HepG2 (cell line): ENCODE measurements at regions not wholly inside any gene's neighbourhood (a gene's known extent, or its start where the extent isn't known, plus 50 kb on each side); places are given as distances from the start of the nearest gene placed in this dataset.

Source experiments
- ATAC-seq: fragments of 200-7000 bp; cut with Tn5 transposase; 3 replicates; pipeline ENCODE4 v1.9.1; 2020; ENCODE audit warnings: mild to moderate bottlenecking, moderate library complexity
- BruUV-seq: library from RNA; stranded (reverse); fragments of 400-500 nt; replicated peaks from 2 replicates; lab custom pipeline; 2021; lab: Mats Ljungman, UMichigan
- CTCF ChIA-PET: fragments of 300-600 bp; formaldehyde crosslinking; extraction: SDS; loops from one replicate; lab custom pipeline; 2021; ENCODE audit warnings: low total read pairs, inconsistent platforms, low intra/inter-chr PET ratio; lab: Yijun Ruan, JAX
- POLR2A ChIA-PET: fragments of 350-600 bp; sonication (Branson Sonifier 250); formaldehyde crosslinking; loops from one replicate; lab custom pipeline; 2020; ENCODE audit warnings: antibody characterized with exemption, inconsistent platforms; lab: Yijun Ruan, JAX
- DNase-seq: peaks from one replicate; pipeline ENCODE4 v3.0.0-alpha.2; 2015; ENCODE audit warnings: low spot score
- FAIRE-seq: peaks from 3 replicates; lab custom pipeline; 2011; peaks lifted over from hg19 to GRCh38; lab: Jason Lieb, UNC
- H2AFZ ChIP-seq: one replicate; pipeline ENCODE4 v1.6.1; 2011; ENCODE audit warnings: low read length, inconsistent platforms
- H3K27ac ChIP-seq: fragments of 300-600 bp; 3 replicates; pipeline ENCODE4 v1.8.0; 2011; ENCODE audit warnings: mixed run types, mild to moderate bottlenecking, mixed read lengths, low read length, inconsistent platforms; ENCODE audit not compliant: insufficient read depth; ENCODE audit errors: extremely low read length
- H3K27me3 ChIP-seq, 2 experiments: fragments of 200-600 bp in 1 of 2; 2 replicates in 1 of 2; 3 replicates in 1 of 2; pipeline versions ENCODE4 v1.6.0 to v1.8.0; 2011; ENCODE audit warnings: low read length in 2 of 2, mild to moderate bottlenecking in 2 of 2, moderate library complexity in 2 of 2, inconsistent platforms in 1 of 2; ENCODE audit not compliant: insufficient read depth in 2 of 2, control insufficient read depth in 1 of 2
- H3K36me3 ChIP-seq, 2 experiments: fragments of 200-600 bp in 1 of 2; replicated peaks in 1 of 2; 2 replicates in 1 of 2; 3 replicates in 1 of 2; pipeline versions ENCODE4 v1.5.1 to v1.8.0; 2011; ENCODE audit warnings: low read length in 2 of 2, inconsistent platforms in 1 of 2; ENCODE audit not compliant: insufficient read depth in 2 of 2, control insufficient read depth in 1 of 2
- H3K4me1 ChIP-seq: 2 replicates; pipeline ENCODE4 v1.5.1; 2012; ENCODE audit warnings: low read length, inconsistent platforms; ENCODE audit not compliant: insufficient read depth
- H3K4me2 ChIP-seq: 2 replicates; pipeline ENCODE4 v1.6.0; 2011; ENCODE audit warnings: low read depth, low read length, inconsistent platforms
- H3K4me3 ChIP-seq, 3 experiments: fragments of 200-600 bp in 1 of 3; sonication (generic), shearing (Covaris generic) in 1 of 3; replicated peaks in 1 of 3; 2 replicates each; pipeline ENCODE4 v1.5.1; 2011 to 2016; ENCODE audit warnings: low read length in 3 of 3, inconsistent platforms in 2 of 3, low read depth in 2 of 3, mild to moderate bottlenecking in 2 of 3, control low read depth in 1 of 3, mixed read lengths in 1 of 3; ENCODE audit not compliant: insufficient read depth in 1 of 3
- H3K79me2 ChIP-seq: one replicate; pipeline ENCODE4 v1.6.1; 2011; ENCODE audit warnings: low read length, inconsistent platforms; ENCODE audit not compliant: insufficient read depth
- H3K9ac ChIP-seq: 2 replicates; pipeline ENCODE4 v1.6.0; 2011; ENCODE audit warnings: mild to moderate bottlenecking, low read depth, low read length, inconsistent platforms; ENCODE audit not compliant: insufficient read depth
- H3K9me3 ChIP-seq: 2 replicates; pipeline ENCODE4 v1.5.1; 2012; ENCODE audit warnings: mild to moderate bottlenecking, low read length
- H4K20me1 ChIP-seq: 2 replicates; pipeline ENCODE4 v1.6.0; 2011; ENCODE audit warnings: inconsistent platforms, mild to moderate bottlenecking, low read length, moderate library complexity; ENCODE audit not compliant: insufficient read depth
- FOSL1 ChIP-seq: sonication (generic); formaldehyde crosslinking; IDR thresholded peaks from 2 replicates; pipeline ENCODE4 v1.9.0; 2021; ENCODE audit warnings: missing genetic modification reagents, borderline replicate concordance
- FOSL2 ChIP-seq: sonication (generic); formaldehyde crosslinking; IDR thresholded peaks from 2 replicates; pipeline ENCODE4 v1.4.0; 2020; ENCODE audit warnings: missing genetic modification reagents
- FOXK1 ChIP-seq: sonication (generic); formaldehyde crosslinking; IDR thresholded peaks from 2 replicates; pipeline ENCODE4 v1.4.0; 2020; ENCODE audit warnings: low read depth, missing genetic modification reagents, borderline replicate concordance
- GATAD1 ChIP-seq: IDR thresholded peaks from 2 replicates; pipeline ENCODE4 v1.6.1; 2016; ENCODE audit warnings: missing genetic modification reagents, missing compliant biosample characterization
- GTF2F1 ChIP-seq: fragments of 150-350 bp; IDR thresholded peaks from 2 replicates; pipeline ENCODE4 v1.6.1; 2014; ENCODE audit warnings: low read length
- HNF4A ChIP-seq: sonication (generic); formaldehyde crosslinking; IDR thresholded peaks from 2 replicates; pipeline ENCODE4 v1.4.0; 2020; ENCODE audit warnings: missing genetic modification reagents
- HNRNPLL ChIP-seq: fragments of 200-400 bp; formaldehyde crosslinking; IDR thresholded peaks from 2 replicates; pipeline ENCODE4 v1.6.1; 2017; ENCODE audit warnings: mild to moderate bottlenecking, low read depth, low read length; ENCODE audit not compliant: poor library complexity, severe bottlenecking
- RNF2 ChIP-seq: fragments of 450-650 bp; conservative IDR thresholded peaks from 2 replicates; pipeline ENCODE4 v1.6.1; 2016; ENCODE audit warnings: low read depth
- SP5 ChIP-seq: IDR thresholded peaks from 2 replicates; pipeline ENCODE4 v1.6.1; 2016; ENCODE audit warnings: low read depth, borderline replicate concordance
- XRCC5 ChIP-seq: fragments of 200-400 bp; formaldehyde crosslinking; optimal IDR thresholded peaks from 2 replicates; pipeline ENCODE3; 2017; ENCODE audit warnings: mild to moderate bottlenecking, low read length
- ZFP37 ChIP-seq: sonication (generic); formaldehyde crosslinking; IDR thresholded peaks from 2 replicates; pipeline ENCODE4 v1.4.0; 2020; ENCODE audit warnings: missing genetic modification reagents, borderline replicate concordance
- ZNF839 ChIP-seq: sonication (generic); formaldehyde crosslinking; IDR thresholded peaks from 2 replicates; pipeline ENCODE4 v1.4.0; 2020; ENCODE audit warnings: missing genetic modification reagents, mild to moderate bottlenecking, borderline replicate concordance
- WGBS: methylation state at CpG from one replicate; pipeline ENCODE4 v1.1.6; 2017; ENCODE audit warnings: low lambda C conversion rate; 5-methylcytosine and 5-hydroxymethylcytosine counted together
- in situ Hi-C: cut with HindIII; loops from 2 replicates; pipeline ENCODE4 v1.10.0; 2017; ENCODE audit warnings: low pct_unique_long_range_greater_than_20kb; ENCODE audit not compliant: extremely low pct_ligation_motif_present
- intact Hi-C: fragments of 100-400 bp; cut with micrococcal nuclease; formaldehyde crosslinking; loops from one replicate; pipeline ENCODE4 v1.10.0; 2022; ENCODE audit not compliant: unreplicated experiment
- TF ChIP-seq, protein P1 (sequence below): sonication (generic); formaldehyde crosslinking; IDR thresholded peaks from 2 replicates; pipeline ENCODE4 v1.9.0; 2021; ENCODE audit warnings: missing genetic modification reagents, borderline replicate concordance
- TF ChIP-seq, protein P2 (sequence below): sonication (generic); formaldehyde crosslinking; IDR thresholded peaks from 2 replicates; pipeline ENCODE4 v1.4.0; 2020; ENCODE audit warnings: mild to moderate bottlenecking, missing genetic modification reagents
- TF ChIP-seq, protein P3 (sequence below): sonication (generic); formaldehyde crosslinking; IDR thresholded peaks from 2 replicates; pipeline ENCODE4 v1.4.0; 2020; ENCODE audit warnings: missing genetic modification reagents, mild to moderate bottlenecking, borderline replicate concordance
- TF ChIP-seq, protein P4 (sequence below): sonication (generic); formaldehyde crosslinking; IDR thresholded peaks from 2 replicates; pipeline ENCODE4 v1.5.0; 2020; ENCODE audit warnings: mild to moderate bottlenecking, missing genetic modification reagents, borderline replicate concordance

DNA sequence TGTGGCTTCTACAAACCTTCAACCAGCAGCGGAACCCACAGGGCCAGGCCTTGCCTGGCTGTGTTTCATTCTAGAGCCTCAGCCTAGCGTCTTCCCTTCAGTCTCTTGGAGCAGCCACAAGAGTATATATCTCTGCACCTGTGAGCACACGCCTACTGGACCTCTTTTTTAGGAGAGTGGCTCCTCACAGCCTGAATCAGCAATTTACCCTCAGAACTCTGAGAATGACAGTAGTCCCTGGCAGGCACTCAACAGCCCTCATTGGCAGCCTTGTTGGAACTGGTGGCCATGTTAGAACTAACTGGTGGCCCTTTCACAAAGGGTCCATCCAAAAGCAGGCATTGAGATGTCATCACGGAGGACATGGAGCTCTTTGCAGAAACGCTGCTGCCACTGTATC is 138.9 kb downstream of the BCOR start:
- FAIRE-seq (no peak), DNase-seq (no peak), ATAC-seq (no peak)
- Histone ChIP-seq H3K4me2 (peak overlapping the region; percentile 45; the same call in 1 of the 2 replicates), H3K9ac (no peak overlapping the region), H3K36me3 (no peaks in the 10 kb centered on the region), H3K27ac (no peak overlapping the region), H3K4me1 (peaks cover 64% of the 10 kb centered on the region), H3K4me3 (no peak overlapping the region), H4K20me1 (no peaks in the 10 kb centered on the region), H3K79me2 (no peaks in the 10 kb centered on the region), H3K9me3 (no peaks in the 10 kb centered on the region), H2AFZ (no peak overlapping the region), H3K27me3 (no peaks in the 10 kb centered on the region)
- 54% methylated on average over 3 of the region's 5 CpGs for WGBS
- CTCF ChIA-PET = no interaction called here
- in situ Hi-C loops (loop anchor here (10.0 kb wide), 1 partner anchor 64 kb away; no protein-coding TSS in a partner anchor), intact Hi-C loops (no loop called here)
- TF ChIP-seq GTF2F1 = no peak
- TF ChIP-seq SP5 = no peak
- no peak for TF ChIP-seq RNF2
- TF ChIP-seq, protein P1, sequence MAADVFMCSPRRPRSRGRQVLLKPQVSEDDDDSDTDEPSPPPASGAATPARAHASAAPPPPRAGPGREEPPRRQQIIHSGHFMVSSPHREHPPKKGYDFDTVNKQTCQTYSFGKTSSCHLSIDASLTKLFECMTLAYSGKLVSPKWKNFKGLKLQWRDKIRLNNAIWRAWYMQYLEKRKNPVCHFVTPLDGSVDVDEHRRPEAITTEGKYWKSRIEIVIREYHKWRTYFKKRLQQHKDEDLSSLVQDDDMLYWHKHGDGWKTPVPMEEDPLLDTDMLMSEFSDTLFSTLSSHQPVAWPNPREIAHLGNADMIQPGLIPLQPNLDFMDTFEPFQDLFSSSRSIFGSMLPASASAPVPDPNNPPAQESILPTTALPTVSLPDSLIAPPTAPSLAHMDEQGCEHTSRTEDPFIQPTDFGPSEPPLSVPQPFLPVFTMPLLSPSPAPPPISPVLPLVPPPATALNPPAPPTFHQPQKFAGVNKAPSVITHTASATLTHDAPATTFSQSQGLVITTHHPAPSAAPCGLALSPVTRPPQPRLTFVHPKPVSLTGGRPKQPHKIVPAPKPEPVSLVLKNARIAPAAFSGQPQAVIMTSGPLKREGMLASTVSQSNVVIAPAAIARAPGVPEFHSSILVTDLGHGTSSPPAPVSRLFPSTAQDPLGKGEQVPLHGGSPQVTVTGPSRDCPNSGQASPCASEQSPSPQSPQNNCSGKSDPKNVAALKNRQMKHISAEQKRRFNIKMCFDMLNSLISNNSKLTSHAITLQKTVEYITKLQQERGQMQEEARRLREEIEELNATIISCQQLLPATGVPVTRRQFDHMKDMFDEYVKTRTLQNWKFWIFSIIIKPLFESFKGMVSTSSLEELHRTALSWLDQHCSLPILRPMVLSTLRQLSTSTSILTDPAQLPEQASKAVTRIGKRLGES (CRISPR knock-in tag) = no peak
- no peak for TF ChIP-seq HNRNPLL
- TF ChIP-seq GATAD1 (CRISPR knock-in tag) = no peak
- TF ChIP-seq HNF4A (CRISPR knock-in tag) = no peak
- TF ChIP-seq ZFP37 (CRISPR knock-in tag) = no peak
- TF ChIP-seq, protein P2, sequence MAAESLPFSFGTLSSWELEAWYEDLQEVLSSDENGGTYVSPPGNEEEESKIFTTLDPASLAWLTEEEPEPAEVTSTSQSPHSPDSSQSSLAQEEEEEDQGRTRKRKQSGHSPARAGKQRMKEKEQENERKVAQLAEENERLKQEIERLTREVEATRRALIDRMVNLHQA (CRISPR knock-in tag) = no peak
- TF ChIP-seq, protein P3, sequence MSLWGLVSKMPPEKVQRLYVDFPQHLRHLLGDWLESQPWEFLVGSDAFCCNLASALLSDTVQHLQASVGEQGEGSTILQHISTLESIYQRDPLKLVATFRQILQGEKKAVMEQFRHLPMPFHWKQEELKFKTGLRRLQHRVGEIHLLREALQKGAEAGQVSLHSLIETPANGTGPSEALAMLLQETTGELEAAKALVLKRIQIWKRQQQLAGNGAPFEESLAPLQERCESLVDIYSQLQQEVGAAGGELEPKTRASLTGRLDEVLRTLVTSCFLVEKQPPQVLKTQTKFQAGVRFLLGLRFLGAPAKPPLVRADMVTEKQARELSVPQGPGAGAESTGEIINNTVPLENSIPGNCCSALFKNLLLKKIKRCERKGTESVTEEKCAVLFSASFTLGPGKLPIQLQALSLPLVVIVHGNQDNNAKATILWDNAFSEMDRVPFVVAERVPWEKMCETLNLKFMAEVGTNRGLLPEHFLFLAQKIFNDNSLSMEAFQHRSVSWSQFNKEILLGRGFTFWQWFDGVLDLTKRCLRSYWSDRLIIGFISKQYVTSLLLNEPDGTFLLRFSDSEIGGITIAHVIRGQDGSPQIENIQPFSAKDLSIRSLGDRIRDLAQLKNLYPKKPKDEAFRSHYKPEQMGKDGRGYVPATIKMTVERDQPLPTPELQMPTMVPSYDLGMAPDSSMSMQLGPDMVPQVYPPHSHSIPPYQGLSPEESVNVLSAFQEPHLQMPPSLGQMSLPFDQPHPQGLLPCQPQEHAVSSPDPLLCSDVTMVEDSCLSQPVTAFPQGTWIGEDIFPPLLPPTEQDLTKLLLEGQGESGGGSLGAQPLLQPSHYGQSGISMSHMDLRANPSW = no peak
- TF ChIP-seq FOSL1 = no peak
- no peak for TF ChIP-seq ZNF839 (CRISPR knock-in tag)
- TF ChIP-seq, protein P4, sequence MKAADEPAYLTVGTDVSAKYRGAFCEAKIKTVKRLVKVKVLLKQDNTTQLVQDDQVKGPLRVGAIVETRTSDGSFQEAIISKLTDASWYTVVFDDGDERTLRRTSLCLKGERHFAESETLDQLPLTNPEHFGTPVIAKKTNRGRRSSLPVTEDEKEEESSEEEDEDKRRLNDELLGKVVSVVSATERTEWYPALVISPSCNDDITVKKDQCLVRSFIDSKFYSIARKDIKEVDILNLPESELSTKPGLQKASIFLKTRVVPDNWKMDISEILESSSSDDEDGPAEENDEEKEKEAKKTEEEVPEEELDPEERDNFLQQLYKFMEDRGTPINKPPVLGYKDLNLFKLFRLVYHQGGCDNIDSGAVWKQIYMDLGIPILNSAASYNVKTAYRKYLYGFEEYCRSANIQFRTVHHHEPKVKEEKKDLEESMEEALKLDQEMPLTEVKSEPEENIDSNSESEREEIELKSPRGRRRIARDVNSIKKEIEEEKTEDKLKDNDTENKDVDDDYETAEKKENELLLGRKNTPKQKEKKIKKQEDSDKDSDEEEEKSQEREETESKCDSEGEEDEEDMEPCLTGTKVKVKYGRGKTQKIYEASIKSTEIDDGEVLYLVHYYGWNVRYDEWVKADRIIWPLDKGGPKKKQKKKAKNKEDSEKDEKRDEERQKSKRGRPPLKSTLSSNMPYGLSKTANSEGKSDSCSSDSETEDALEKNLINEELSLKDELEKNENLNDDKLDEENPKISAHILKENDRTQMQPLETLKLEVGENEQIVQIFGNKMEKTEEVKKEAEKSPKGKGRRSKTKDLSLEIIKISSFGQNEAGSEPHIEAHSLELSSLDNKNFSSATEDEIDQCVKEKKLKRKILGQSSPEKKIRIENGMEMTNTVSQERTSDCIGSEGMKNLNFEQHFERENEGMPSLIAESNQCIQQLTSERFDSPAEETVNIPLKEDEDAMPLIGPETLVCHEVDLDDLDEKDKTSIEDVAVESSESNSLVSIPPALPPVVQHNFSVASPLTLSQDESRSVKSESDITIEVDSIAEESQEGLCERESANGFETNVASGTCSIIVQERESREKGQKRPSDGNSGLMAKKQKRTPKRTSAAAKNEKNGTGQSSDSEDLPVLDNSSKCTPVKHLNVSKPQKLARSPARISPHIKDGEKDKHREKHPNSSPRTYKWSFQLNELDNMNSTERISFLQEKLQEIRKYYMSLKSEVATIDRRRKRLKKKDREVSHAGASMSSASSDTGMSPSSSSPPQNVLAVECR (CRISPR knock-in tag) = no peak
- TF ChIP-seq FOSL2 (CRISPR knock-in tag) = no peak
- TF ChIP-seq FOXK1 (CRISPR knock-in tag) = no peak
- no peak for TF ChIP-seq XRCC5
- POLR2A ChIA-PET = no interaction called here
- BruUV-seq = no TSS peak
